ENCODE measurements at regions not wholly inside any gene's neighbourhood (a gene's known extent, or its start where the extent isn't known, plus 50 kb on each side); places are given as distances from the start of the nearest gene placed in this dataset.
"Not testable (repeated sequence)": the region's sequence is repeated elsewhere in the genome, so short reads cannot be mapped to it uniquely, and the experiment has no call there.

DNA sequence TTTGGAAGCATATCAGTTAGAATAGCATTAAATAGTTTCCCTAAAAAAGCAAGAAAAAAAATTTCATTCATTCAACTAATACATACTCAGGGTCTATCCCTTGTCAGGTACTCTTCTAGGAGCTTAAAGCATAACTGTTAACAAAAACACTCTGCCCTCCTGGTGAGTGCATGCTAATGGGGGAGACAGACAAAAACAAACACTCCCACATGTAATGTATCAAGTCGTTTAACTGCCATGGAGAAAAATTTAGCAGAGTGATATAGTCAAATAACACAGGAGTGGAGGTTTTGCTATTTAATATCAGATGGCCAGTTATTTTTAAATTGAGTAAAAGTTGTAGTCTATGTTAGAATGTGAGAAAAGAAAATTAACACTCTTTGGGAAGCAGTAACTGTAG lies 254.5 kb upstream of the RARB start:
- H3K36me3 ChIP-seq (ENCODE audit: insufficient read depth, low read length): no peaks in the 10 kb centered on the region
- H3K9ac ChIP-seq (ENCODE audit: low read depth, low read length): no peak overlapping the region
- no peaks in the 10 kb centered on the region; the same call in 1 of the 2 replicates for H3K9me3 ChIP-seq (ENCODE audit: control insufficient read depth, insufficient read depth, low read length)
- H3K4me1 ChIP-seq (ENCODE audit: insufficient read depth, low read length): no peaks in the 10 kb centered on the region

DNA sequence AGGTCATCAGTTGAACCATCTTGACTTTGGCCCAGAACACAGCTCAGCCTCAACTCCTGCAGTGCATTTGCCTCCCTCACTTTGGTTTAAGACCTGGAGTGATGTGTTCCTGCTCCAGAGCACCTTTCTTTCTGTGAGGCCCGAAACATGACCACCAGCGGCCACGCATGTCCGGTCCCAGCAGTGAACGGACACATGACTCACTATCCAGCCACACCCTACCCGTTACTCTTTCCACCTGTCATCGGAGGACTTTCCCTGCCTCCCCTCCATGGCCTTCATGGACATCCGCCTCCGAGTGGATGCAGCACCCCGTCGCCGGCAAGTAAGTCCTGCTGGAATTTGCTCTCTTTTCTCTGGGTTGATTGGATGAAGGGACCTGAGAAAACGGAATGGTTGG lies 253.8 kb upstream of the RARB start:
- no peaks in the 10 kb centered on the region for H3K4me1 ChIP-seq (ENCODE audit: insufficient read depth, low read length)
- no peaks in the 10 kb centered on the region for H3K9me3 ChIP-seq (ENCODE audit: control insufficient read depth, insufficient read depth, low read length)
- H3K36me3 ChIP-seq (ENCODE audit: insufficient read depth, low read length): no peaks in the 10 kb centered on the region
- no peak overlapping the region for H3K9ac ChIP-seq (ENCODE audit: low read depth, low read length)

DNA sequence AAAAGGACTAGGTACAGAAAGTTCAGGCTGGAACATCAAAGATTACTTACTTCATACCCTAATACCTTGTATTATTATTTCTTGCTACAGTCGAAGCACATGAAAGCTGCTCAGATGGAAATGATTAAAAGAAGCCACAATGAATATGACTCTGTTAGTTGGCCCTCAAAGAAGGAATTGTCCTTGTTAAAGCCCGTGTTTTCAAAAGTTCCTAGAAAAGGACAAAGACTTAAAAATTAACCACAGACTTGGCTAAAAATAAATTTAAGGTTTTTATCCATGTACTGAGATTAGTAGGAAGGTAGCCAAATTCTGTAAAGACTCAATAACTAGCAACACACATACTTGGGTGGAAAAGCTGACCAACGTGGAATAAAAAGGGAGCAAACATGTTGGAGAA lies 251.0 kb upstream of the RARB start:
- Histone ChIP-seq H3K36me3 (ENCODE audit: insufficient read depth, low read length) (no peaks in the 10 kb centered on the region), H3K9ac (ENCODE audit: low read depth, low read length) (no peak overlapping the region), H3K4me1 (ENCODE audit: insufficient read depth, low read length) (no peaks in the 10 kb centered on the region), H3K9me3 (ENCODE audit: control insufficient read depth, insufficient read depth, low read length) (no peaks in the 10 kb centered on the region)

DNA sequence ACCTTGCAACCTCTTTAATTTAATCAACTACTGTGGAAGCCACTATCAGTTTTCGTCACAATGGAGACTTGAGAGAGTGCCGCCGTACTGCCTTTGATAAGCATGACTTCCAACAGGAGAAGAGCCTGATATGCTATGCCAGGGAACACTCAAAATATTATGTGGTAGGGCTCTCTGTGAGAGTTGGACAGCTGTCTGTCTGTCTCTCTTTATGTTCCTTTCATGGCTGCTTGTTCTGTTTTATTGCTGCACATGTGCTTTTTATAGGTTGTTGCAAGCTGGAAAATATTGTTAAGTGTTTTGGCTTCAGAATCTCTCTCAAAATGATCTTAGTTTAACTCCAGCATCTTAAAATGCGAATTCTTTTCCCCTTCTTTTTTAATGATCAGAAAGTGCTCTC lies 249.4 kb upstream of the RARB start:
- H3K36me3 ChIP-seq (ENCODE audit: insufficient read depth, low read length): no peaks in the 10 kb centered on the region
- no peaks in the 10 kb centered on the region for H3K4me1 ChIP-seq (ENCODE audit: insufficient read depth, low read length)
- H3K9ac ChIP-seq (ENCODE audit: low read depth, low read length): no peak overlapping the region
- no peaks in the 10 kb centered on the region for H3K9me3 ChIP-seq (ENCODE audit: control insufficient read depth, insufficient read depth, low read length)

GRCh38 chr3:25181096-25181495 lies 247.0 kb upstream of the RARB start:
- no peak overlapping the region for H3K9ac ChIP-seq (ENCODE audit: low read depth, low read length)
- no peaks in the 10 kb centered on the region for H3K9me3 ChIP-seq (ENCODE audit: control insufficient read depth, insufficient read depth, low read length)
- H3K36me3 ChIP-seq (ENCODE audit: insufficient read depth, low read length): no peaks in the 10 kb centered on the region
- no peaks in the 10 kb centered on the region for H3K4me1 ChIP-seq (ENCODE audit: insufficient read depth, low read length)

- Histone ChIP-seq H3K9me3 (ENCODE audit: control insufficient read depth, insufficient read depth, low read length) (no peaks in the 10 kb centered on the region), H3K9ac (ENCODE audit: low read depth, low read length) (no peak overlapping the region), H3K4me1 (ENCODE audit: insufficient read depth, low read length) (no peaks in the 10 kb centered on the region), H3K36me3 (ENCODE audit: insufficient read depth, low read length) (no peaks in the 10 kb centered on the region)
Measured at GRCh38 chr3:25182794-25183193, 245.3 kb upstream of the RARB start.

- Histone ChIP-seq H3K9me3 (ENCODE audit: control insufficient read depth, insufficient read depth, low read length) (no peaks in the 10 kb centered on the region), H3K36me3 (ENCODE audit: insufficient read depth, low read length) (no peaks in the 10 kb centered on the region), H3K4me1 (ENCODE audit: insufficient read depth, low read length) (no peaks in the 10 kb centered on the region), H3K9ac (ENCODE audit: low read depth, low read length) (no peak overlapping the region)
Measured at GRCh38 chr3:25184641-25185250, 243.3 kb upstream of the RARB start.

DNA sequence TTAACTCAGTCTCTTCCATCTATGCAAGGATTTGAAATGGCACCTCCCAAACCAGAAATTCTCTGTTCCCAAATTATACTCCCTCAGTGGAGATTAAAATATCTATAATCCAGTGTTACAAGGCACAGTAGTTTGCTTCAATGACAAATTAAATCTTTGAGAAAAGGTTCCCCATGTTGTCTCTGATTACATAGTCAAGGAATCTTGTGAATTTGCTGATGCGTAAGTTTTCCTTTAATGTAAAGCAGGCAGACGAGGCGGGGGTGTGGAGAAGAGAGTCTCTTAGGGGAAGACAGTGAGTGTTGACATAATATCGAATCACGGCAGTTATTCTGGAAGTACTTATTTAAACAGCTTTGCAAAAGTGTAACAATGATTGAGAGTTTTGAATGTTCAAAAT lies 236.4 kb upstream of the RARB start:
- H3K9me3 ChIP-seq (ENCODE audit: control insufficient read depth, insufficient read depth, low read length): no peaks in the 10 kb centered on the region
- H3K36me3 ChIP-seq (ENCODE audit: insufficient read depth, low read length): no peaks in the 10 kb centered on the region
- no peak overlapping the region for H3K9ac ChIP-seq (ENCODE audit: low read depth, low read length)
- H3K4me1 ChIP-seq (ENCODE audit: insufficient read depth, low read length): peaks cover 5% of the 10 kb centered on the region; the same call in 1 of the 2 replicates

DNA sequence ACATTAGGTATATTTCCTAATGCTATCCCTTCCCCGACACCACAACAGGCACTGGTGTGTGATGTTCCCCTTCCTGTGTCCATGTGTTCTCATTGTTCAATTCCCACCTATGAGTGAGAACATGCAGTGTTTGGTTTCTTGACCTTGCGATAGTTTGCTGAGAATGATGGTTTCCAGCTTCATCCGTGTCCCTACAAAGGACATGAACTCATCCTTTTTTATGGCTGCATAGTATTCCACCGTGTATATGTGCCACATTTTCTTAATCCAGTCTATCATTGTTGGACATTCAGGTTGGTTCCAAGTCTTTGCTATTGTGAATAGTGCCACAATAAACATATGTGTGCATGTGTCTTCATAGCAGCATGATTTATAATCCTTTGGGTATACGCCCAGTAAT lies 228.5 kb upstream of the RARB start:
- not testable (repeated sequence) for H3K4me1 ChIP-seq (ENCODE audit: insufficient read depth, low read length); H3K36me3 ChIP-seq (ENCODE audit: insufficient read depth, low read length); H3K9me3 ChIP-seq (ENCODE audit: control insufficient read depth, insufficient read depth, low read length); H3K9ac ChIP-seq (ENCODE audit: low read depth, low read length)

DNA sequence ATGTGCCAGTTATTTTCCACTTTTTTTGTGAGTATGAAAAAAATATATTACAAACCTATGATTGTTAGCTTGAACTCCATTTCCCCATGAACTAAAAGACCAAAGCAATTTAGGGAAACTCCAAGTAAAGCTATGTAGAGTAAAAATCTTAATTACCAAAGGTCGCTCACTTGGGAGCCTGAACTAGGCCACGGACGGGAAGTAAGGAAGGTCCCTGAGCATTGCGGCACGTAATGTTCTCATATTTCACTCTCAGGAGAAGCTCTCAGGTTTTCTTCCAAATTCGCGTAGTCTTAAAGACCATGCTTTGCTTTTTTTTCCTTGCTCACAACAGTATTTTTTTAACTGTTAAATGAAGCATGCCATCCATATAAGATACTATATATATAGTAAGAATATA lies 215.3 kb upstream of the RARB start:
- Histone ChIP-seq H3K36me3 (ENCODE audit: insufficient read depth, low read length) (no peaks in the 10 kb centered on the region), H3K9ac (ENCODE audit: low read depth, low read length) (no peak overlapping the region), H3K4me1 (ENCODE audit: insufficient read depth, low read length) (no peaks in the 10 kb centered on the region), H3K9me3 (ENCODE audit: control insufficient read depth, insufficient read depth, low read length) (no peaks in the 10 kb centered on the region)

DNA sequence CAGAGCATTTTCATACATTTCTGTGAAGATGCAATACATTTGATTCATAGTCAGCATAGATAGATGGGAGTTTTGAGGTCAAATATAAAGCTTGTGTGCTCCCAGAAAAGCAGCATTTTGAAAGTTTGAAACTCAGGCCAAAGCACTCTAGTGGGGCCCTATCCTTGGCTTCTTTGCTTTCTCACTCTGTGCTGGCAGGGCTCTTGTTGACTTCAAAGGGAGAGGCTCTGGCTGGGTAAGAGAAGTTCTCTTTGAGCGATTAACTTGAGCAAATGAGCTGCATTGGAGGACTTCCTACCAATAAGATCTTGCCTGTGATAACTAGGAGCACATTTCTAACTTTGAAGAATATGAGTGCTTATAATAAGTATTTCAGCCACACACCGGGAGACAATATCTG lies 214.0 kb upstream of the RARB start:
- Histone ChIP-seq H3K9me3 (ENCODE audit: control insufficient read depth, insufficient read depth, low read length) (no peaks in the 10 kb centered on the region), H3K36me3 (ENCODE audit: insufficient read depth, low read length) (no peaks in the 10 kb centered on the region), H3K9ac (ENCODE audit: low read depth, low read length) (no peak overlapping the region), H3K4me1 (ENCODE audit: insufficient read depth, low read length) (no peaks in the 10 kb centered on the region)

- no peak overlapping the region for H3K9ac ChIP-seq (ENCODE audit: low read depth, low read length)
- H3K9me3 ChIP-seq (ENCODE audit: control insufficient read depth, insufficient read depth, low read length): no peaks in the 10 kb centered on the region
- no peaks in the 10 kb centered on the region for H3K4me1 ChIP-seq (ENCODE audit: insufficient read depth, low read length)
- H3K36me3 ChIP-seq (ENCODE audit: insufficient read depth, low read length): no peaks in the 10 kb centered on the region
Measured at GRCh38 chr3:25218362-25218761, 209.7 kb upstream of the RARB start.

- H3K4me1 ChIP-seq (ENCODE audit: insufficient read depth, low read length): no peaks in the 10 kb centered on the region
- H3K9ac ChIP-seq (ENCODE audit: low read depth, low read length): no peak overlapping the region
- H3K9me3 ChIP-seq (ENCODE audit: control insufficient read depth, insufficient read depth, low read length): no peaks in the 10 kb centered on the region
- H3K36me3 ChIP-seq (ENCODE audit: insufficient read depth, low read length): no peaks in the 10 kb centered on the region
Measured at GRCh38 chr3:25226747-25227146, 201.3 kb upstream of the RARB start.

- H3K9ac ChIP-seq (ENCODE audit: low read depth, low read length): no peak overlapping the region
- H3K4me1 ChIP-seq (ENCODE audit: insufficient read depth, low read length): no peaks in the 10 kb centered on the region
- H3K9me3 ChIP-seq (ENCODE audit: control insufficient read depth, insufficient read depth, low read length): no peaks in the 10 kb centered on the region; the same call in 1 of the 2 replicates
- H3K36me3 ChIP-seq (ENCODE audit: insufficient read depth, low read length): no peaks in the 10 kb centered on the region
Measured at GRCh38 chr3:25229586-25229985, 198.5 kb upstream of the RARB start.

- H3K9me3 ChIP-seq (ENCODE audit: control insufficient read depth, insufficient read depth, low read length): no peaks in the 10 kb centered on the region; the same call in 1 of the 2 replicates
- no peaks in the 10 kb centered on the region for H3K36me3 ChIP-seq (ENCODE audit: insufficient read depth, low read length)
- H3K9ac ChIP-seq (ENCODE audit: low read depth, low read length): no peak overlapping the region
- no peaks in the 10 kb centered on the region for H3K4me1 ChIP-seq (ENCODE audit: insufficient read depth, low read length)
Measured at GRCh38 chr3:25235031-25235430, 193.0 kb upstream of the RARB start.

GRCh38 chr3:25235466-25235865 lies 192.6 kb upstream of the RARB start:
- H3K9me3 ChIP-seq (ENCODE audit: control insufficient read depth, insufficient read depth, low read length): no peaks in the 10 kb centered on the region; the same call in 1 of the 2 replicates
- no peaks in the 10 kb centered on the region for H3K36me3 ChIP-seq (ENCODE audit: insufficient read depth, low read length)
- H3K9ac ChIP-seq (ENCODE audit: low read depth, low read length): no peak overlapping the region
- no peaks in the 10 kb centered on the region for H3K4me1 ChIP-seq (ENCODE audit: insufficient read depth, low read length)

Measured in ES-I3 (cell line).